Ovary (tissue), 7 donors: ENCODE measurements at regions not wholly inside any gene's neighbourhood (a gene's known extent, or its start where the extent isn't known, plus 50 kb on each side); places are given as distances from the start of the nearest gene placed in this dataset.
A peak's percentile ranks its signal among the peaks of the same experiment; 100 is the strongest.
"Not testable (repeated sequence)": the region's sequence is repeated elsewhere in the genome, so short reads cannot be mapped to it uniquely, and the experiment has no call there.

ENCODE experiments used
- DNase-seq, 5 donors: peaks; one replicate each; pipeline ENCODE4 v3.0.0-alpha.2; 2019 to 2020
- H3K27ac ChIP-seq, 2 donors: fragments of 200-600 bp; one replicate each; pipeline versions ENCODE4 v1.5.1 to v1.8.0; 2019 to 2022
- H3K27me3 ChIP-seq: fragments of 200-600 bp; one replicate; pipeline ENCODE4 v1.8.0; 2022
- H3K36me3 ChIP-seq: fragments of 200-600 bp; sonication (generic); one replicate; pipeline ENCODE4 v1.5.1; 2019
- H3K4me1 ChIP-seq: one replicate; pipeline ENCODE4 v1.8.1; 2013; ENCODE audit warnings: mild to moderate bottlenecking, moderate library complexity; ENCODE audit not compliant: insufficient read depth
- H3K4me3 ChIP-seq: fragments of 200-600 bp; sonication (generic); one replicate; pipeline ENCODE4 v1.5.1; 2017
- H3K9me3 ChIP-seq, 2 donors: fragments of 200-600 bp in 1 of 2; sonication (generic) in 1 of 2; one replicate each; pipeline versions ENCODE4 v1.5.1 to v1.8.1; 2013 to 2019; ENCODE audit warnings: mild to moderate bottlenecking in 1 of 2, moderate library complexity in 1 of 2
- CTCF ChIP-seq, 3 donors: fragments of 450-650 bp in 2 of 3; fragments of 200-600 bp in 1 of 3; IDR thresholded peaks; one replicate each; pipeline versions ENCODE4 v1.5.1 to v1.8.0; 2016 to 2022; ENCODE audit warnings: antibody characterized with exemption in 3 of 3, mild to moderate bottlenecking in 1 of 3
- EP300 ChIP-seq: sonication (generic); formaldehyde crosslinking; IDR thresholded peaks from one replicate; pipeline ENCODE4 v1.6.1; 2017; ENCODE audit warnings: antibody characterized with exemption
- POLR2A ChIP-seq: fragments of 450-650 bp; IDR thresholded peaks from one replicate; pipeline ENCODE4 v1.6.1; 2017; ENCODE audit warnings: antibody characterized with exemption, mild to moderate bottlenecking, moderate library complexity
- WGBS, 3 donors: extraction: QIAGEN DNeasy Blood & Tissue Kit in 1 of 3; methylation state at CpG; one replicate each; pipeline versions ENCODE4 v1.1.5 to v1.1.7; 2013 to 2017; 5-methylcytosine and 5-hydroxymethylcytosine counted together
- intact Hi-C, 4 donors: fragments of 100-400 bp; cut with DNase I; formaldehyde crosslinking; loops; one replicate each; pipeline versions ENCODE4 v1.11.0 to v1.15.1; 2022 to 2023
- donor health status: DM: no; HTN: no; CAD: no; lungs with moderate emphysema.
- donor health status: DM: no; HTN: no; CAD: no.
- donor health status: Bipolar disorder and iron deficiency.
- donor health status: DM: no; HTN: no; CAD: no.
- donor health status: DM: yes; HTN: yes; CAD: no.

- 63 to 78% (median 76%) methylated on average over 1 of the region's 1 CpG for WGBS, 3 donors
- DNase-seq, result no peak
- intact Hi-C loops, result no loop called here
- Histone ChIP-seq H3K27me3 (no peaks in the 10 kb centered on the region), H3K4me1 (peaks cover 5% of the 10 kb centered on the region), H3K9me3 (no peaks in the 10 kb centered on the region), H3K4me3 (no peak overlapping the region), H3K36me3 (no peaks in the 10 kb centered on the region), H3K27ac (peak overlapping the region in 1 of 2 donors; percentile 65)
- TF ChIP-seq EP300, result no peak
- no peak for TF ChIP-seq POLR2A
- TF ChIP-seq CTCF (IDR thresholded peaks at IDR 0.05), result no peak
These were observed 92.9 kb upstream of the WDR75 start for GRCh38 chr2:189348369-189348768.

- intact Hi-C loops, result no loop called here
- H3K36me3 ChIP-seq, result no peaks in the 10 kb centered on the region
- no peak overlapping the region for H3K4me3 ChIP-seq
- no peaks in the 10 kb centered on the region for H3K9me3 ChIP-seq
- H3K27me3 ChIP-seq, result no peaks in the 10 kb centered on the region
- H3K27ac ChIP-seq, result peak overlapping the region in 1 of 2 donors; percentile 12
- TF ChIP-seq CTCF (IDR thresholded peaks at IDR 0.05), result no peak
- TF ChIP-seq EP300, result no peak
- TF ChIP-seq POLR2A, result no peak
- peak in 4 of 5 donors; percentile 31 to 58 (median 52) for DNase-seq
- peaks cover 5% of the 10 kb centered on the region for H3K4me1 ChIP-seq
- WGBS, 3 donors, result 9 to 37% (median 10%) methylated on average over 3 of the region's 3 CpGs
These were observed 90.6 kb upstream of the WDR75 start for GRCh38 chr2:189350540-189351209.

- H3K27ac ChIP-seq, H3K9me3 ChIP-seq, intact Hi-C loops, DNase-seq, H3K4me1 ChIP-seq, H3K4me3 ChIP-seq, H3K36me3 ChIP-seq, H3K27me3 ChIP-seq: not testable (repeated sequence)
- WGBS, 3 donors, result 93 to 98% (median 96%) methylated on average over 1 of the region's 1 CpG
These were observed 89.3 kb upstream of the WDR75 start for GRCh38 chr2:189351933-189352332.

GRCh38 chr2:189357375-189357774 lies 83.9 kb upstream of the WDR75 start:
- not testable (repeated sequence) for H3K4me3 ChIP-seq

GRCh38 chr2:189360861-189361260 lies 80.4 kb upstream of the WDR75 start:
- TF ChIP-seq CTCF (IDR thresholded peaks at IDR 0.05) (no peak), POLR2A (no peak), EP300 (no peak)
- H3K4me1 ChIP-seq, result no peaks in the 10 kb centered on the region
- no peak for DNase-seq
- no peak overlapping the region for H3K4me3 ChIP-seq
- intact Hi-C loops, result no loop called here
- H3K27me3 ChIP-seq, result no peaks in the 10 kb centered on the region
- no peaks in the 10 kb centered on the region for H3K36me3 ChIP-seq
- H3K27ac ChIP-seq, result no peak overlapping the region
- H3K9me3 ChIP-seq, result no peaks in the 10 kb centered on the region
- WGBS, 3 donors, result 63 to 81% (median 72%) methylated on average over 1 of the region's 1 CpG

More at GRCh38 chr2:189357375-189357774, 83.9 kb upstream of the WDR75 start:
- H3K4me1 ChIP-seq, intact Hi-C loops, DNase-seq, H3K27ac ChIP-seq, H3K36me3 ChIP-seq, H3K9me3 ChIP-seq, H3K27me3 ChIP-seq: not testable (repeated sequence)
- WGBS, 3 donors, result 91 to 98% (median 94%) methylated on average over 4 of the region's 4 CpGs
